Prostate gland (tissue), 2 donors: ENCODE measurements at regions not wholly inside any gene's neighbourhood (a gene's known extent, or its start where the extent isn't known, plus 50 kb on each side); places are given as distances from the start of the nearest gene placed in this dataset.

Experiments
- POLR2A ChIP-seq: fragments of 450-650 bp; IDR thresholded peaks from one replicate; pipeline ENCODE4 v1.6.1; 2016; ENCODE audit warnings: antibody characterized with exemption, mild to moderate bottlenecking
- TF ChIP-seq, protein P1 (sequence below), 4 experiments: fragments of 200-600 bp in 2 of 4; fragments of 450-650 bp in 2 of 4; sonication (generic) in 2 of 4; IDR thresholded peaks; 1 replicate in 3 of 4; 2 replicates in 1 of 4; pipeline ENCODE4 v1.5.1; 2016 to 2019; ENCODE audit warnings: antibody characterized with exemption in 4 of 4, mild to moderate bottlenecking in 2 of 4, moderate library complexity in 2 of 4

DNA sequence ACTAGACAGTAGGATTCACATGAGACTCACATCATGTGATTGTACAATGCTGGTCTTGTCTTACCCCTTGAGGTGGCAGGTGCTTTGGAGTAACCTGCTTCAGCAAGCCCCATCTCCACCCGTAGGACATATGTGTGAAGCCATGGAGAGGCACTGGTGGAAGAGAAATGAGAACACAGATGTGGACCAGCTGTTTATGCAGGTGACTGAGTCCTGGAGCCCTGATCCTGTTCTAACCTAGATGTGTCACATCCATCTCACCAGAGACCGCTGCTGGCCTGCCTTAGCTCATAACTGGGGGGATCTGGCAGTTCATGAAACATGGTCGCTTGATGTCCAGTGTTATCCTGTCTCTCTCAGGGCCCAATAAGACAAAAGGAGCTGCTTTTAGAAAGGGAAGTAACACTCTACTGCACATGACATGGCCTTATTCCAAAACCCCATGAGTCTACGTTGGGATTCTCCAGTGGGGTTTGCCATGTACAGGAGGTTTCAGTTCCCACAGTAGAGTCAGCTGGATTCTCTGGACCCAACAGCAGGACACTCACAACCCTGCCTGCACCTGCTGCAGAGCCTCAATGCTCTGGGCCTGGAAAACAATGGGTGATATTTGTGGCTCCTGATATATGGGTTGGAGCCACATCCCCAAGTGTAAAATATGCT, 62.0 kb downstream of the GGTLC2 start:
- TF ChIP-seq, protein P1, sequence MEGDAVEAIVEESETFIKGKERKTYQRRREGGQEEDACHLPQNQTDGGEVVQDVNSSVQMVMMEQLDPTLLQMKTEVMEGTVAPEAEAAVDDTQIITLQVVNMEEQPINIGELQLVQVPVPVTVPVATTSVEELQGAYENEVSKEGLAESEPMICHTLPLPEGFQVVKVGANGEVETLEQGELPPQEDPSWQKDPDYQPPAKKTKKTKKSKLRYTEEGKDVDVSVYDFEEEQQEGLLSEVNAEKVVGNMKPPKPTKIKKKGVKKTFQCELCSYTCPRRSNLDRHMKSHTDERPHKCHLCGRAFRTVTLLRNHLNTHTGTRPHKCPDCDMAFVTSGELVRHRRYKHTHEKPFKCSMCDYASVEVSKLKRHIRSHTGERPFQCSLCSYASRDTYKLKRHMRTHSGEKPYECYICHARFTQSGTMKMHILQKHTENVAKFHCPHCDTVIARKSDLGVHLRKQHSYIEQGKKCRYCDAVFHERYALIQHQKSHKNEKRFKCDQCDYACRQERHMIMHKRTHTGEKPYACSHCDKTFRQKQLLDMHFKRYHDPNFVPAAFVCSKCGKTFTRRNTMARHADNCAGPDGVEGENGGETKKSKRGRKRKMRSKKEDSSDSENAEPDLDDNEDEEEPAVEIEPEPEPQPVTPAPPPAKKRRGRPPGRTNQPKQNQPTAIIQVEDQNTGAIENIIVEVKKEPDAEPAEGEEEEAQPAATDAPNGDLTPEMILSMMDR (IDR thresholded peaks at IDR 0.05): no peak
- TF ChIP-seq POLR2A: no peak
